ENCODE measurements at regions not wholly inside any gene's neighbourhood (a gene's known extent, or its start where the extent isn't known, plus 50 kb on each side); places are given as distances from the start of the nearest gene placed in this dataset.

- Mint-ChIP-seq H3K27me3 (peaks cover 81% of the 10 kb centered on the region), H3K4me1 (no peaks in the 10 kb centered on the region), H3K4me3 (no peak overlapping the region), H3K27ac (no peak overlapping the region), H3K36me3 (no peaks in the 10 kb centered on the region), H3K9me3 (peaks cover 3% of the 10 kb centered on the region)
- ATAC-seq: no peak
These were observed 93.5 kb upstream of the ANO1 start for GRCh38 chr11:69984457-69985261.

DNA sequence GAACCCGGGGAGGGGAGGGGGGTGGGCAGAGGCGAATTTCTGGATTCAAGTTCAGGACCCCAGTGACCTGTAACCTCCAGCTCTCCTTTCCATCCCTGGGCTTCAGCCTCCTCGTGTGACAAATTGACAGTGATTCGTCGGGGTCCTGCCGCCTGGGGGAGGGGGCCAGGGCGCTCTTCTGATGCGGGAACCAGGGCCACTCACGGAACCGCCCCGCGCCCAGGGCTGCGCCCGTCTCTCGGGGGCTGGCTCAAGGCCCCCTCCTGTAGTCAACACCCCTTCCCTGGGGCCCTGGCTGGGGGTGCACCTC, 92.8 kb upstream of the ANO1 start:
- H3K27me3 Mint-ChIP-seq: peaks cover 75% of the 10 kb centered on the region

DNA sequence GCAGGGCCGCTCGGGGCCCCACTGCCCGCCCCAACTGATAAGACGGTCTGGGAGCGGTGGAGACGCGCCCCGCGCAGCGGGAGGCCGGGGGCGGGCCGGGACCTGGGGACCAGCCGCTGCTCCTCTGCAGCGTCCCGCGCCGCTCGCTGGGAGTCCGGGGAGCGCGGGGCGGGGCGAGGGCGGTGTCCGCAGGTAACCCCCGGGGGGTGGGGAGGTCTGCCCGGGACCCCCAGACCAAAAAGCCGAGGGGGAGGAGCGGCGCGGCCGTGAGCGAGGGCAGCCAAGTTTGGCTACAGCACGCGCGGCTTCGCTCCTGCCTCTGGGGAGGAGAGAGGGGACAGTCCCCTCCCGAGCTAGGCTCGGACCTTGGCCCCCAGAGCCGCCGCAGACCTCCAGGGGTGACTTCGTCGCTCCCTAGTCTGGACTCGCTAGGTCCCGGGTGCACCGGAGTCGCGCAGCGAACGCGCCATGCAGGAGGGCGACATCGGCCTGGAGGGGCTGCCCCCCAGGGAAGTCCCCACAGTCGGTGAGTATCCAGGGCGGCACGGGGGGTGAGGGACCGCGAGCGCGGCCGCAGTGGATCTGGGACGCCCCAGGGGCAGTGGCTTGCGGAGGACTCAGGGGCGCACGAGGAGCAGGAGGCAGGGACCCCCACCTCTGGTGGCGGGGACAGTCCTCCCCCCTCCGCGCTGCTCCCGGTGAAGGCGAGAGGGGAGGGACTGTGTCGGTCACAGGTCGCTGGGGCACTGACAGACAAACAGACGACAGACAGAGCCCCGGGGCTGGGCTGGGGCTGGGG, 92.3 kb upstream of the ANO1 start:
- peaks cover 70% of the 10 kb centered on the region for H3K27me3 Mint-ChIP-seq
- no peak overlapping the region for H3K4me3 Mint-ChIP-seq
- no peak overlapping the region for H3K27ac Mint-ChIP-seq
- H3K9me3 Mint-ChIP-seq: peaks cover 3% of the 10 kb centered on the region
- no peaks in the 10 kb centered on the region for H3K4me1 Mint-ChIP-seq
- ATAC-seq: no peak
- H3K36me3 Mint-ChIP-seq: no peaks in the 10 kb centered on the region

More for the DNA sequence above, 92.8 kb upstream of the ANO1 start:
- ATAC-seq: no peak
- Mint-ChIP-seq H3K4me3 (no peak overlapping the region), H3K9me3 (peaks cover 3% of the 10 kb centered on the region), H3K4me1 (no peaks in the 10 kb centered on the region), H3K27ac (no peak overlapping the region), H3K36me3 (no peaks in the 10 kb centered on the region)

GRCh38 chr11:69986440-69986787, 91.7 kb upstream of the ANO1 start:
- Mint-ChIP-seq H3K27ac (no peak overlapping the region), H3K4me1 (no peaks in the 10 kb centered on the region), H3K36me3 (no peaks in the 10 kb centered on the region), H3K27me3 (peaks cover 70% of the 10 kb centered on the region), H3K9me3 (peaks cover 3% of the 10 kb centered on the region), H3K4me3 (no peak overlapping the region)
- no peak for ATAC-seq

- peaks cover 3% of the 10 kb centered on the region for H3K9me3 Mint-ChIP-seq
- no peak for ATAC-seq
- H3K4me1 Mint-ChIP-seq: no peaks in the 10 kb centered on the region
- H3K36me3 Mint-ChIP-seq: no peaks in the 10 kb centered on the region
- no peak overlapping the region for H3K4me3 Mint-ChIP-seq
- no peak overlapping the region for H3K27ac Mint-ChIP-seq
- H3K27me3 Mint-ChIP-seq: peaks cover 73% of the 10 kb centered on the region
These were observed 91.3 kb upstream of the ANO1 start for GRCh38 chr11:69986830-69987229.

DNA sequence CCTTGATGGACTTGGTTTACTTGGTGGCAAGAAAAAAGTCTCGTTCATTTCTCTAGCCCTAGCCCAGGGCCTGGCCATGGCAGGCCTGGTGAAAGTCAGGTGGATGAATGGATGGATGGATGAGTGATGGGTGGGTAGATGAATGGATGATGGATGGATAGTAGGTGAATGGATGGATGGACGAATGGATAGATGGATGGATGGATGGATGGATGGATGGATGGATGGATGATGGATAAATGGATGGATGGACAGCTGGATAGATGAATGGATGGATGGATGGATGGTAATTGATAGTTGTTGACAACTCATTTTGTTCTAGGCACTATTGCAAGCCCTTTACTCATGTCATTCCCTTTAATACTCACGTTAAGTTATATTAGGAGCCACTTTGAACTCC, 86.1 kb upstream of the ANO1 start:
- Mint-ChIP-seq H3K27ac (no peak overlapping the region), H3K4me3 (no peak overlapping the region), H3K4me1 (no peaks in the 10 kb centered on the region), H3K9me3 (peaks cover 10% of the 10 kb centered on the region), H3K36me3 (no peaks in the 10 kb centered on the region), H3K27me3 (peaks cover 44% of the 10 kb centered on the region)
- ATAC-seq: no peak

DNA sequence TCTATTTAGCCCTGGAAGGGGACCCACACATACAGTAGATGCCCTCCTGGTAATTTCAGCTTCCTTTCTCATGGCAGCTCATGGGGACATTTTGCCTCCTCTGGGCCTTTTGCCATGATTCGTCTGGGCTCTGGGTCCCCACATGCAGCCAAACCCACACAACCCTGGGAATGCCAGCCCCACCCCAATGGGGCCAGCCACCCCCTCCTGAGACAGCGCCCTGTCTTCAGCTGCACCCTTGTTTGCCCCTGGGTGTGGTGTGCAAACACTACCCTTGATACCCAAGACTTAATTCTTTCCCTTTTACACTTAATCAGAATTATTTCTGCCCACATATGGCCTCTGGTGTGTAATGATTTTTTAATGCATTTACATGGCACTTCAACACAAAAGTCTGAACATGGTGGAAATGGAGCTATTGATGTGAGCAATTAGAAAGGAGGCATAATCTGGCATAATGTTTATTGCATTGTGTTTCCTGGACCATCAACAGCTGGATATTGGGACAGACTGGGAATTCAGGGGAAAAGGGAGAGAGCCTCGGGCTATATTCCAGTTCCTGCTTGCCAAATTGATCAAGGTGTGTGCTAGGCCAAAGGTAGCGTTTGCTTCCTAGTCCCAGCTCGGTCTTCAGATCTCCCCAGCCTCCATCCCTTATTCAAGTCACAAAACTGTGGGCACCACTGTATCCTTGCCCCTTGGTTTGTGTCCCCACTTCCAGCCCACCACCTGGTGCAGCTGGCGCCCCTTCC, 85.0 kb upstream of the ANO1 start:
- no peak overlapping the region for H3K27ac Mint-ChIP-seq
- H3K9me3 Mint-ChIP-seq: peaks cover 10% of the 10 kb centered on the region
- H3K27me3 Mint-ChIP-seq: peaks cover 45% of the 10 kb centered on the region
- no peaks in the 10 kb centered on the region for H3K36me3 Mint-ChIP-seq
- ATAC-seq: no peak
- no peak overlapping the region for H3K4me3 Mint-ChIP-seq
- no peaks in the 10 kb centered on the region for H3K4me1 Mint-ChIP-seq

GRCh38 chr11:69994810-69995209, 83.3 kb upstream of the ANO1 start:
- peaks cover 36% of the 10 kb centered on the region for H3K27me3 Mint-ChIP-seq
- H3K9me3 Mint-ChIP-seq: peaks cover 7% of the 10 kb centered on the region
- H3K27ac Mint-ChIP-seq: no peak overlapping the region
- H3K36me3 Mint-ChIP-seq: no peaks in the 10 kb centered on the region
- H3K4me3 Mint-ChIP-seq: no peak overlapping the region
- H3K4me1 Mint-ChIP-seq: no peaks in the 10 kb centered on the region
- no peak for ATAC-seq

GRCh38 chr11:69995697-69996096, 82.4 kb upstream of the ANO1 start:
- no peaks in the 10 kb centered on the region for H3K36me3 Mint-ChIP-seq
- peaks cover 7% of the 10 kb centered on the region for H3K9me3 Mint-ChIP-seq
- no peak overlapping the region for H3K4me3 Mint-ChIP-seq
- no peaks in the 10 kb centered on the region for H3K4me1 Mint-ChIP-seq
- H3K27ac Mint-ChIP-seq: no peak overlapping the region
- no peak for ATAC-seq
- H3K27me3 Mint-ChIP-seq: peaks cover 41% of the 10 kb centered on the region

DNA sequence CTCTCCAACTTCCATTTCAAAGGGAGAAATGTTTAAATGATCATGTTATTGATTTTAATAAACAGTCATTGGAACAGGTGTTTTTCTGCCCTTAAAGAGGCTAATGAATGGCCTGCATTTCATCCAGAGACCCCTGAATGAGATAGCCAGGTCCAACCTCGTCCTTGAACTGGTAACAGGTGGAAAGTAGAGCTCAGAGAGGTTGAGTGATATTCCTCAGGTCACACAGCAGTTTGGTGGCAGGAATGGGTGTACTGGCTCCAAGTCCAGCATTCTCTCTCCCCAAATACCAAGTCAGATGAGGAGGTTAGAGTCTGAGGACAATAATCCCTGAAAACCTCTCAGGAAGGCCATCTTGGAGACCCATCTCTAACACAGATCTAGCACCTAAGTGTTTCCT, 81.7 kb upstream of the ANO1 start:
- Mint-ChIP-seq H3K36me3 (no peaks in the 10 kb centered on the region), H3K27ac (no peak overlapping the region), H3K4me3 (no peak overlapping the region), H3K4me1 (no peaks in the 10 kb centered on the region), H3K9me3 (peaks cover 7% of the 10 kb centered on the region), H3K27me3 (peaks cover 41% of the 10 kb centered on the region)
- ATAC-seq: no peak

- Mint-ChIP-seq H3K36me3 (no peaks in the 10 kb centered on the region), H3K4me3 (no peak overlapping the region), H3K4me1 (no peaks in the 10 kb centered on the region), H3K9me3 (peaks cover 3% of the 10 kb centered on the region), H3K27me3 (peaks cover 33% of the 10 kb centered on the region), H3K27ac (no peak overlapping the region)
- no peak for ATAC-seq
These were observed 80.8 kb upstream of the ANO1 start for GRCh38 chr11:69997352-69997751.

DNA sequence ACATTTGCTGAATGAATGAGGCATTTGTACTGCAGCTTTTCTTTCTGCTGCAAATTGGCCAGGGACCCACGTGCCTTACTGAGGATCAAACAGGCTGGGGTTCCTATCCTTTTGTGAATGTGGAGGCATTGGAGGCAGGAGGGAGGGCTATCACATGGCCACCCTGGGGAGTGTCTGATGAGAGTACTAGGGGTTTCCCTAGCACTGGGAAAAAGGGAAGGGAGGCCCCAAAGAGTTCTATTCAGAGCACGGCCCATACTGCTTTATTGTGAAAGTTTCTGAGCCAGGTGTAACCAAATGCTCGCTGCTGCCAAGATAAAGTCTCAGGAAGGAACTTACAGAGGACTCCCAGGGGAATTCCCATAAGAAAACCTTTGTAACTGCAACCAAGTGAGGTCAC, 78.4 kb upstream of the ANO1 start:
- ATAC-seq: no peak
- no peaks in the 10 kb centered on the region for H3K4me1 Mint-ChIP-seq
- H3K9me3 Mint-ChIP-seq: no peaks in the 10 kb centered on the region
- H3K27ac Mint-ChIP-seq: no peak overlapping the region
- H3K36me3 Mint-ChIP-seq: no peaks in the 10 kb centered on the region
- H3K4me3 Mint-ChIP-seq: no peak overlapping the region
- peaks cover 20% of the 10 kb centered on the region for H3K27me3 Mint-ChIP-seq

GRCh38 chr11:70000228-70000627, 77.9 kb upstream of the ANO1 start:
- no peak for ATAC-seq
- no peak overlapping the region for H3K27ac Mint-ChIP-seq
- H3K27me3 Mint-ChIP-seq: peaks cover 20% of the 10 kb centered on the region
- H3K9me3 Mint-ChIP-seq: no peaks in the 10 kb centered on the region
- no peaks in the 10 kb centered on the region for H3K4me1 Mint-ChIP-seq
- H3K36me3 Mint-ChIP-seq: no peaks in the 10 kb centered on the region
- no peak overlapping the region for H3K4me3 Mint-ChIP-seq

DNA sequence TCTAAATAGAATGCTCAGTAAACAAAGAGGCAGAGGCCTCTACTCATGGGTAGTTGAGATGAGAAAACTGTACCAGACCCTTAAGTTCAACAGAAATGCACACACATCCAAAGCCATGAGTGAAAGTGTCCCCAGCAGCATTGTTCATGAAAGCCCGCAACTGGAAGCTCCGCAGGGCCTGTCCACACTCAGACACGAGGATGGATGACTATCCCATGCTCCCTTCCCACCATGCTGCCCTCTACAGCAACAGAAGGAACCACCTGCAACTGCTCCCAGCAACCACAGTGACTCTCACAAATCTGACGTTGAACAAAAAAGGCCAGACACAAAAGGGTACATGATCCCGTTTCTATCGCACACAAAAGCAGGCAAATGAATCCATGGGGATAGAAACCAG, 76.9 kb upstream of the ANO1 start:
- Mint-ChIP-seq H3K27me3 (peaks cover 20% of the 10 kb centered on the region), H3K9me3 (no peaks in the 10 kb centered on the region), H3K4me1 (no peaks in the 10 kb centered on the region), H3K36me3 (no peaks in the 10 kb centered on the region), H3K27ac (no peak overlapping the region), H3K4me3 (no peak overlapping the region)
- ATAC-seq: no peak

- no peak overlapping the region for H3K27ac Mint-ChIP-seq
- ATAC-seq: no peak
- no peaks in the 10 kb centered on the region for H3K4me1 Mint-ChIP-seq
- no peaks in the 10 kb centered on the region for H3K36me3 Mint-ChIP-seq
- peaks cover 18% of the 10 kb centered on the region for H3K27me3 Mint-ChIP-seq
- no peaks in the 10 kb centered on the region for H3K9me3 Mint-ChIP-seq
- H3K4me3 Mint-ChIP-seq: no peak overlapping the region
These were observed 75.7 kb upstream of the ANO1 start for GRCh38 chr11:70002433-70002832.

Data from stimulated activated memory B cell treated with anti-CD40 and anti-IgM and Interleukin-4, amounts not matched to agents 10 μg/mL and 1 μg/mL and 100 μg/mL, for 72 hours (primary cell).